ENCODE measurements at regions not wholly inside any gene's neighbourhood (a gene's known extent, or its start where the extent isn't known, plus 50 kb on each side); places are given as distances from the start of the nearest gene placed in this dataset.

GRCh38 chr13:62126400-62126799, 710.8 kb upstream of the PCDH20 start:
- Histone ChIP-seq H3K79me2 (ENCODE audit: low read length) (no peaks in the 10 kb centered on the region), H3K27ac (ENCODE audit: low read length) (no peak overlapping the region), H3F3A (ENCODE audit: insufficient read depth, low read length) (no peaks in the 10 kb centered on the region), H4K20me1 (ENCODE audit: insufficient read depth, low read length) (no peaks in the 10 kb centered on the region), H3K27me3 (replicated peaks; ENCODE audit: insufficient read depth, low read length) (no peaks in the 10 kb centered on the region), H3K4me3 (ENCODE audit: low read length) (no peak overlapping the region), H3K9me2 (replicated peaks; ENCODE audit: insufficient read depth, low read length) (no peaks in the 10 kb centered on the region), H3K9me3 (replicated peaks; ENCODE audit: insufficient read depth, low read length) (no peaks in the 10 kb centered on the region), H3K36me3 (replicated peaks; ENCODE audit: insufficient read depth, low read length) (no peaks in the 10 kb centered on the region), H3K9ac (ENCODE audit: low read length) (no peak overlapping the region), H2AFZ (ENCODE audit: low read length) (no peak overlapping the region), H3K4me1 (ENCODE audit: low read length) (no peaks in the 10 kb centered on the region), H3K4me2 (ENCODE audit: low read depth, low read length) (no peak overlapping the region)
- DNase-seq: no peak
- TF ChIP-seq CTCF (IDR thresholded peaks at IDR 0.05; ENCODE audit: low read length) (no peak), EZH2phosphoT487 (IDR thresholded peaks at IDR 0.05; ENCODE audit: low read length) (no peak), EZH2 (optimal IDR thresholded peaks at IDR 0.05; ENCODE audit: low read depth, low read length) (no peak)

GRCh38 chr13:62125451-62125850, 709.8 kb upstream of the PCDH20 start:
- H3K9ac ChIP-seq (ENCODE audit: low read length): no peak overlapping the region
- H3K4me3 ChIP-seq (ENCODE audit: low read length): no peak overlapping the region
- H3K9me2 ChIP-seq (replicated peaks; ENCODE audit: insufficient read depth, low read length): no peaks in the 10 kb centered on the region
- no peaks in the 10 kb centered on the region for H3K9me3 ChIP-seq (replicated peaks; ENCODE audit: insufficient read depth, low read length)
- no peaks in the 10 kb centered on the region for H3K4me1 ChIP-seq (ENCODE audit: low read length)
- no peaks in the 10 kb centered on the region for H4K20me1 ChIP-seq (ENCODE audit: insufficient read depth, low read length)
- H3K4me2 ChIP-seq (ENCODE audit: low read depth, low read length): no peak overlapping the region
- no peaks in the 10 kb centered on the region for H3F3A ChIP-seq (ENCODE audit: insufficient read depth, low read length)
- H3K27me3 ChIP-seq (replicated peaks; ENCODE audit: insufficient read depth, low read length): no peaks in the 10 kb centered on the region
- H2AFZ ChIP-seq (ENCODE audit: low read length): no peak overlapping the region
- no peaks in the 10 kb centered on the region for H3K36me3 ChIP-seq (replicated peaks; ENCODE audit: insufficient read depth, low read length)
- TF ChIP-seq CTCF (IDR thresholded peaks at IDR 0.05; ENCODE audit: low read length) (no peak), EZH2phosphoT487 (IDR thresholded peaks at IDR 0.05; ENCODE audit: low read length) (no peak)
- no peak overlapping the region for H3K27ac ChIP-seq (ENCODE audit: low read length)
- no peaks in the 10 kb centered on the region for H3K79me2 ChIP-seq (ENCODE audit: low read length)
- no peak for DNase-seq

GRCh38 chr13:62123409-62123808, 707.8 kb upstream of the PCDH20 start:
- H3K9me2 ChIP-seq (replicated peaks; ENCODE audit: insufficient read depth, low read length): no peaks in the 10 kb centered on the region
- H3K4me1 ChIP-seq (ENCODE audit: low read length): no peaks in the 10 kb centered on the region
- no peak for DNase-seq
- TF ChIP-seq EZH2 (optimal IDR thresholded peaks at IDR 0.05; ENCODE audit: low read depth, low read length) (no peak), EZH2phosphoT487 (IDR thresholded peaks at IDR 0.05; ENCODE audit: low read length) (no peak), CTCF (IDR thresholded peaks at IDR 0.05; ENCODE audit: low read length) (no peak)
- no peaks in the 10 kb centered on the region for H4K20me1 ChIP-seq (ENCODE audit: insufficient read depth, low read length)
- no peak overlapping the region for H3K27ac ChIP-seq (ENCODE audit: low read length)
- H3K4me2 ChIP-seq (ENCODE audit: low read depth, low read length): no peak overlapping the region
- H3K36me3 ChIP-seq (replicated peaks; ENCODE audit: insufficient read depth, low read length): no peaks in the 10 kb centered on the region
- no peaks in the 10 kb centered on the region for H3K79me2 ChIP-seq (ENCODE audit: low read length)
- H2AFZ ChIP-seq (ENCODE audit: low read length): no peak overlapping the region
- H3K4me3 ChIP-seq (ENCODE audit: low read length): no peak overlapping the region
- H3K27me3 ChIP-seq (replicated peaks; ENCODE audit: insufficient read depth, low read length): no peaks in the 10 kb centered on the region
- no peaks in the 10 kb centered on the region for H3F3A ChIP-seq (ENCODE audit: insufficient read depth, low read length)
- H3K9me3 ChIP-seq (replicated peaks; ENCODE audit: insufficient read depth, low read length): no peaks in the 10 kb centered on the region
- H3K9ac ChIP-seq (ENCODE audit: low read length): no peak overlapping the region

All from MM.1S (cell line).